A549 (cell line): ENCODE measurements at regions not wholly inside any gene's neighbourhood (a gene's known extent, or its start where the extent isn't known, plus 50 kb on each side); places are given as distances from the start of the nearest gene placed in this dataset.

ENCODE experiments used
- ATAC-seq, 2 experiments: fragments of 200-7000 bp in 1 of 2; fragments of >200 bp in 1 of 2; cut with Nextera tagmentation in 1 of 2; cut with Tn5 transposase in 1 of 2; 3 replicates each; pipeline versions ENCODE4 v1.8.0 to v1.9.1; 2018 to 2020; ENCODE audit warnings: mild to moderate bottlenecking in 1 of 2, moderate library complexity in 1 of 2
- CTCF ChIA-PET: fragments of 300-600 bp; sonication (Branson Sonifier 250); formaldehyde crosslinking; extraction: SDS; loops from one replicate; lab custom pipeline; 2021; ENCODE audit warnings: antibody characterized with exemption, inconsistent platforms; lab: Yijun Ruan, JAX
- POLR2A ChIA-PET: fragments of 350-600 bp; formaldehyde crosslinking; extraction: SDS; loops from one replicate; lab custom pipeline; 2021; ENCODE audit warnings: antibody characterized with exemption, inconsistent platforms; lab: Yijun Ruan, JAX
- DNase-seq, 2 experiments: peaks; one replicate each; pipeline versions ENCODE4 v3.0.0 to v3.0.0-alpha.2; 2011 to 2016; ENCODE audit warnings: low read depth in 1 of 2, low spot score in 1 of 2
- FAIRE-seq: peaks from 2 replicates; lab custom pipeline; 2011; peaks lifted over from hg19 to GRCh38; lab: Jason Lieb, UNC
- H3K27ac ChIP-seq, 2 experiments: fragments of >200 bp; sonication (Bioruptor Twin); formaldehyde crosslinking; 3 replicates each; pipeline ENCODE4 v1.5.1; 2016 to 2017
- H3K4me1 ChIP-seq: fragments of >200 bp; sonication (Bioruptor Twin); formaldehyde crosslinking; 3 replicates; pipeline ENCODE4 v1.6.1; 2016
- H3K4me2 ChIP-seq: fragments of >200 bp; sonication (Bioruptor Twin); formaldehyde crosslinking; 3 replicates; pipeline ENCODE4 v1.6.1; 2016
- H3K4me3 ChIP-seq: fragments of >200 bp; sonication (Bioruptor Twin); formaldehyde crosslinking; 3 replicates; pipeline ENCODE4 v1.5.1; 2016
- H3K9me3 ChIP-seq: fragments of >200 bp; sonication (Bioruptor Twin); formaldehyde crosslinking; 3 replicates; pipeline ENCODE4 v1.6.1; 2016
- CHD4 ChIP-seq: fragments of 200-600 bp; sonication (generic); IDR thresholded peaks from 2 replicates; pipeline ENCODE4 v1.6.1; 2016; ENCODE audit warnings: antibody characterized with exemption, mild to moderate bottlenecking, borderline replicate concordance
- CTCF ChIP-seq: fragments of >200 bp; sonication (Bioruptor Twin); formaldehyde crosslinking; IDR thresholded peaks from 3 replicates; pipeline ENCODE4 v1.5.1; 2016
- FOSB ChIP-seq: fragments of 250-450 bp; sonication (Bioruptor Pico); IDR thresholded peaks from 2 replicates; pipeline ENCODE4 v1.5.0; 2020; ENCODE audit warnings: mild to moderate bottlenecking, moderate library complexity
- FOXS1 ChIP-seq: fragments of 250-450 bp; sonication (Bioruptor Pico); IDR thresholded peaks from 2 replicates; pipeline ENCODE4 v1.5.0; 2020; ENCODE audit warnings: mild to moderate bottlenecking, moderate library complexity
- GATA3 ChIP-seq: IDR thresholded peaks from 2 replicates; pipeline ENCODE4 v1.6.1; 2012; ENCODE audit warnings: borderline replicate concordance
- HEYL ChIP-seq: fragments of 250-450 bp; sonication (Bioruptor Pico); IDR thresholded peaks from 2 replicates; pipeline ENCODE4 v1.8.0; 2021; ENCODE audit warnings: mild to moderate bottlenecking, moderate library complexity
- HMGXB4 ChIP-seq: fragments of 250-450 bp; sonication (Bioruptor Pico); IDR thresholded peaks from 2 replicates; pipeline ENCODE4 v1.5.0; 2021; ENCODE audit warnings: mild to moderate bottlenecking, moderate library complexity, borderline replicate concordance
- HOXB13 ChIP-seq: fragments of 250-450 bp; sonication (Bioruptor Pico); IDR thresholded peaks from 2 replicates; pipeline ENCODE4 v1.5.0; 2020; ENCODE audit warnings: low read depth, mild to moderate bottlenecking, moderate library complexity
- HOXB5 ChIP-seq: fragments of 250-450 bp; sonication (Bioruptor Pico); IDR thresholded peaks from 2 replicates; pipeline ENCODE4 v1.5.0; 2020; ENCODE audit warnings: mild to moderate bottlenecking, moderate library complexity
- MAX ChIP-seq: IDR thresholded peaks from 2 replicates; pipeline ENCODE4 v1.6.1; 2012
- NFE2L2 ChIP-seq: fragments of 150-350 bp; conservative IDR thresholded peaks from 2 replicates; pipeline ENCODE4 v1.6.1; 2014; ENCODE audit warnings: low read length
- RAD21 ChIP-seq, 2 experiments: fragments of >200 bp in 1 of 2; sonication (Bioruptor Twin) in 1 of 2; formaldehyde crosslinking in 1 of 2; IDR thresholded peaks in 1 of 2; conservative IDR thresholded peaks in 1 of 2; 2 replicates in 1 of 2; 3 replicates in 1 of 2; pipeline ENCODE4 v1.6.1; 2012 to 2018; ENCODE audit warnings: inconsistent platforms in 1 of 2
- SMC3 ChIP-seq: fragments of >200 bp; sonication (Bioruptor Twin); formaldehyde crosslinking; IDR thresholded peaks from 3 replicates; pipeline ENCODE4 v1.6.1; 2018; ENCODE audit warnings: inconsistent platforms
- SREBF2 ChIP-seq: fragments of 450-650 bp; IDR thresholded peaks from 2 replicates; pipeline ENCODE4 v1.6.1; 2014; ENCODE audit warnings: mild to moderate bottlenecking, moderate library complexity
- USF2 ChIP-seq: fragments of 450-650 bp; IDR thresholded peaks from 2 replicates; pipeline ENCODE4 v1.6.1; 2014; ENCODE audit warnings: antibody characterized with exemption
- WGBS: methylation state at CpG from one replicate; pipeline ENCODE4 v1.1.6; 2017; ENCODE audit errors: missing lambda C conversion rate; 5-methylcytosine and 5-hydroxymethylcytosine counted together

GRCh38 chr21:41110161-41110560, 57.8 kb upstream of the BACE2 start:
- 4% methylated on average over 8 of the region's 8 CpGs for WGBS
- POLR2A ChIA-PET: no interaction called here

GRCh38 chr21:41110664-41111063, 57.3 kb upstream of the BACE2 start:
- H3K27ac ChIP-seq: no peak overlapping the region
- TF ChIP-seq CTCF (no peak), FOSB (CRISPR knock-in tag) (no peak), HEYL (CRISPR knock-in tag) (no peak), SREBF2 (no peak), NFE2L2 (no peak), HOXB13 (CRISPR knock-in tag) (no peak), RAD21 (conservative IDR thresholded peaks at IDR 0.05 in 1 of 2, IDR thresholded peaks at IDR 0.05 in 1 of 2) (no peak), CHD4 (no peak), SMC3 (no peak), GATA3 (no peak)
- ChIA-PET POLR2A (no interaction called here), CTCF (interaction anchor here (3.4 kb wide), 1 partner anchor 11 kb away, joined by 15 read pairs; no protein-coding TSS in a partner anchor)
- no peak overlapping the region for H3K4me2 ChIP-seq
- WGBS: 49% methylated on average over 5 of the region's 5 CpGs
- H3K4me1 ChIP-seq: no peaks in the 10 kb centered on the region
- no peaks in the 10 kb centered on the region for H3K9me3 ChIP-seq
- FAIRE-seq (no peak), ATAC-seq (no peak), DNase-seq (no peak)
- no peak overlapping the region for H3K4me3 ChIP-seq

More at GRCh38 chr21:41110161-41110560, 57.8 kb upstream of the BACE2 start:
- Histone ChIP-seq H3K4me1 (no peaks in the 10 kb centered on the region), H3K4me3 (no peak overlapping the region), H3K27ac (no peak overlapping the region), H3K4me2 (no peak overlapping the region), H3K9me3 (no peaks in the 10 kb centered on the region)
- CTCF ChIA-PET: interaction anchor here (3.4 kb wide), 1 partner anchor 12 kb away, joined by 15 read pairs; no protein-coding TSS in a partner anchor
- no peak for TF ChIP-seq MAX
- TF ChIP-seq USF2: no peak
- no peak for TF ChIP-seq HMGXB4 (CRISPR knock-in tag)
- TF ChIP-seq HEYL (CRISPR knock-in tag): no peak
- TF ChIP-seq FOXS1 (CRISPR knock-in tag): no peak
- ATAC-seq (no peak), DNase-seq (no peak), FAIRE-seq (no peak)

- no peak for ATAC-seq
- Histone ChIP-seq H3K4me1 (no peaks in the 10 kb centered on the region), H3K4me3 (no peak overlapping the region), H3K4me2 (no peak overlapping the region), H3K9me3 (no peaks in the 10 kb centered on the region), H3K27ac (no peak overlapping the region)
- no peak for DNase-seq
- ChIA-PET CTCF (interaction anchor here (0.8 to 3.4 kb wide), 3 partner anchors 10 to 22 kb away, joined by 3 to 15 read pairs (median 4); no protein-coding TSS in a partner anchor), POLR2A (no interaction called here)
- 50% methylated on average over 11 of the region's 11 CpGs for WGBS
- FAIRE-seq: no peak
- TF ChIP-seq HOXB5: no peak
These were observed 56.3 kb upstream of the BACE2 start for GRCh38 chr21:41111681-41112080.
